Amniotic epithelial cell (primary cell): ENCODE measurements at regions not wholly inside any gene's neighbourhood (a gene's known extent, or its start where the extent isn't known, plus 50 kb on each side); places are given as distances from the start of the nearest gene placed in this dataset.

Source experiments
- DNase-seq: peaks from one replicate; pipeline ENCODE4 v3.0.0-alpha.2; 2010; ENCODE audit warnings: low read depth

DNA sequence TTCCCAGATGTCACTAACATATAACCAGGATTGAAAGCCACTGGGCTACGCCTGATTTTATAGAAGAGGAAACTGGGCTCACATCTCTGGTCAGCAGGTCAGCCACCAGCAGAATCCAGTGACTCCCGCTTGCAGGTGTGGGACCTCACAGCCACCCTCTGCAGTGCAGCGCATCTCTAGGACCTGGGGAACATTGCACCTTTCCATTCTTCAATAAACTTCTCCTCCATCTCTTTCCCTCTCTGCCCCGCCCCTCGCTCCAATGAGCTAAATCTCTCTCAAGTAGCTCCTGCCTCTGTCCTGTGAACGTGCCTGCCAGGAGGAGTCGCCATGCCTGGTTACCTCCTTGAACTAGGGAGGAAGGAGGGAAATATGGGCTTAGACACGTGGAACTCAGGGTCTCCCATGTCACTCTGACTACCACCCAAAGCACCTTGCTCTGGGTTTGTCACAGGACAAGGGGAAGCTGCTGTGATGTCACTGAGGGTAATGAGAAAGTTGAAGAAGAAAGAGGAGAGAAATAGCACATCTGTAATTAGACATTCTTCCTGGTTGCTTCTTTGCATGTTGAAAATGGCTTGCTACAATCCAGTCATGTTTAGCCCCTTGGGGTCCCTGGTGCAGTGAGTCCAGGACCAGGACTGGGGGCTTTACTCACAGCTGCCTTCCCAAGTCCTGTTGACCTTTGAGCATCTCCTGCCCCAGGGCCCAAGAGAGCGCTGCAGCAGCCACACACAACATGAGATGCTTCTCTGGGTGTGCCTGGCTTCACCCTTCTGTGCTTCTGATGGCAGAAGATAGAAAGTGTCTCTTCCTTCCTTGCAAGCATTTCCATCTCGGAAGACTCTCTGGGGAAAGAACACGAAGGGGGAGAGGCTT lies 469.4 kb downstream of the PREX1 start:
- DNase-seq: no peak

DNA sequence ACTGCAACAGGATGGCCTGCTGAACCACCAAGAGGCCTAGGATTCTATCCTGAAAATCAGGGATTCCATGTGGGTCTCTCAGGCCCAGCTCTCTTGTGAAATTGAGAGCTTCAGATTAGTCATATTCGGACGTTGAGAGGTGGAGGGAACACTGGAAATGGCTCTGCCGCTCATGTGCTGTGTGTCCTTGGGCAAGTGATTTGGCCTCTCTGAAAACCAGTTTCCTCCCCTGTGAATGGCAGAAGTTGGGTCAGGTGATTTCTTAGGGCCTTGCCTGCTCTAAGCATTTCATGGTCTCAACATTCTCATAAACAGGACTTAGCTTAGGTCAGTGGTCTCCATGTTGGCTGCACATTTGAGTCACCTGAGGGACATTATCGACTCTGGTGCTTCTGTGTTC lies 470.1 kb downstream of the PREX1 start:
- DNase-seq: no peak

DNA sequence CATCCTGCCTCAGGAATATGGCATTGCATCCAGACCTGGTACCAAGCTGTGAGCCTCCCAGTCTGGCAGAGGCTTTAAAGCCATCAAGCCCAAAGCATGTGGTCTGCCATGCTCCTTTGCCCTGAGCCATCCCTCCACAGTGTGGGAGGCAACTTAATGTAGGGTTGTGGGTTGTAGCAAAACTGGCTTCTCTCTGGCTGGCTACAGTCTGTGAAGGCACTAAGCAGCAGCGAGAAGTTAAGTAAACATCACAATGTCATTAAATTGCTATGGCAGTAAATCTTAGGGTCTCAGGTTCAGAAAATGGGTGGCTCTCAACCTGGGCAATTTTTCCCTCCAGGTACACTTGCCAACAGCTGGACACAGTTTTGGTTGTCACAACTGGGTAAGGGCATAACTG lies 472.9 kb downstream of the PREX1 start:
- no peak for DNase-seq

DNA sequence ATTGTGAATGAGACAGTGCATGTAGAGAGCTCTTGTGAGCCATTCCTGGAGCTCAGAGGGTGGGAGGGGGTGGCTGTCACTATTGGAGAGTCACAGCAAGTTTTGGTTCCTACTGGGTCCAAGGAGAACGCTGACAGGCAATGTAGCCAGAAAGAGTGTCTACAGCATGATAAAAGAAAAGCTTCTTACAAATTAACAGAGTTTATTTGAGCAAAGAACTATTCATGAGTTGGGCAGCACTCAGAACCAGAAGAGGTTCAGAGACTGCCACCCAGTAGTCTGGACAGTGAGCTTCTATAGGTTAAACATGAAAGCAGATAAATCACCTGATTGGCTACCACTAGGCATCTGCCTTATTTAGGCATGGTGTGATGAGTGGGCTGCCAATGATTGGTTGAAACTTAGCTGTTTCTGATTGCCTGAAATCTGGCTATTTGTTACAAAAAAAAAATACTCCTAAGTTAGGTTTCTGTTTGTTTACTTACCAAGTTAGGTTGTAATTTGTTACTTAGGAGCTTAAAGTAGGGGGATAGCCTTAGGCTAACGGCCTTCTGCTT lies 473.4 kb downstream of the PREX1 start:
- no peak for DNase-seq

DNA sequence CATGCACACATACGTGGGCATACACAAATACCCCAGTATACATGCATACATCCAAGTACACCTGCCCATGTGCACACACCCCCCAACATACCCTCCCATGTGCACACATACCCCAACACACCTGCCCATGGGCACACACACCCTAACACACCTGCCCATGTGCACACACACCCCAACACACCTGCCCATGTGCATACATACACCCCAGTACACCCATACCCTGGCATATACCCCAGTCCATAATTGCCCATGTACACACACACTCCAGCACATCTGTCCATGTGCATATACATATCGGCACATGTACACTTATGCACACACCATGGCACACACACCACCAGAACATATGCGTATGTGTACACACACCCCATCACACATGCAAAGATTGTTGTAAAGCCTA lies 475.2 kb downstream of the PREX1 start:
- no peak for DNase-seq

DNA sequence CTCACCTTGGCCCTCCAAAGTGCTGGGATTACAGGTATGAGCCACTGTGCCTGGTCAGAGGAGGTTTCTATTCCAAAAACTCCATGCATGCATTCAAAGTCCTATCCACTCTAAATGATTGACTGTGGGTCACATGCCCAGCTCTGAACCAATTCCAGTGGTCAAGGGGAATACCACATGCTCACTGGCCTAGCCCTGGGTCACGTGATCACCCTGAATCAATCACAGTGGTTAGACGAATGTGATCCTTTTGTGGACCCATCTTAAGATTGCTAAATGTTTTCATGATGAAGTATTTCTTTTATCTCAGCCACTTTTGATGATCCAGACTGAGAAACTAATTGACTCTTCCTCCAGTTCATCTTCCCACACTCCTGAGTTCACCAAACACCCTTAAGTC lies 475.8 kb downstream of the PREX1 start:
- DNase-seq: no peak

DNA sequence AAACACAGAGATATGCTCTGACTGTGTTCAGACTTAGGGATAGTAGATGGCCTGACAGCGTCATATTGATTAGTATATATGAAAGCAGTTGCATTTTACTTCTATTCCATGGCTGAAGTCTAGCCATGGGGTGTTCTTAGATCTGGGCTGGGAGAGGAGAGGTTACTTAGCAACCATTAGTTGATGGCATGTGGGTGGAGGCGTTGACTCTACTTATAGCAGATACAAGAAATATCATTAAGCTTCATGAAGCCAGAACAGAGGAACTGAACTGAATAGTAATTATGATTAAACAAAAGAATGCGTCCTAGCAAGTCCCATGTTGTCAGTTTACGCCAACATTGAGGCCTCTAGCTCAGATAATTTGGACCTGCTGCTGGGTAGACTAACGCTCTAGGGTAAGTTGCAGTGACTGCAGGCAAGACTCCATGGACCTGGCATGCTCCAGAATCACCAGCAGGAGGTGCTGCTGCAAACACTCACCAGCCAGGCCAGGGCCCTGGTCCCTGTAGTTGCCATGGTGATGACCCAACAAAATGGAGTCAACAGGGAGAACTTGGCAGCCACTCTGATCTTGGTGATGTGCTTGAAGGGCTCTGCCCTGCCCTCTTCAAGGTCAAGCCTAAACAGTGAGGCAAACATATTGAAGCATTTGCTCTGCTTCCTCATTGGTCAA lies 477.3 kb downstream of the PREX1 start:
- no peak for DNase-seq

DNA sequence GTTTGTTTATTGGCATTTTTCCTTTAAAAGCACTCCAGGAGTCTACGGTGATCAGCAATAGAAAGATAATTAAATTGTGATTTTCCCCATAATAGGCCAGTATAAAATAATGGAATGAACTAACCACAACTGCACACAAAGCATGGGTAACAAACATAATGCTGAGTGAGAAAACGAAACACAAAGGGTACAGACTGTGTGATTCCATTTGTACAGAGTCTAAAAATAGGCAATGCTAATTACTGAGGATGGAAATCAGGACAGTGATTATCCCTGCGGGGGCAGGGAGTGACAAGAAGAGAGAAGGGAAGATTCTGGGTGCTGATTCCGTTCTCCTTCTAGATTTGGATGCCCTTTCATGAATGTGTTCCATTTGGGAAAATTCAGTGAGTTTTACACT lies 478.1 kb downstream of the PREX1 start:
- no peak for DNase-seq

DNA sequence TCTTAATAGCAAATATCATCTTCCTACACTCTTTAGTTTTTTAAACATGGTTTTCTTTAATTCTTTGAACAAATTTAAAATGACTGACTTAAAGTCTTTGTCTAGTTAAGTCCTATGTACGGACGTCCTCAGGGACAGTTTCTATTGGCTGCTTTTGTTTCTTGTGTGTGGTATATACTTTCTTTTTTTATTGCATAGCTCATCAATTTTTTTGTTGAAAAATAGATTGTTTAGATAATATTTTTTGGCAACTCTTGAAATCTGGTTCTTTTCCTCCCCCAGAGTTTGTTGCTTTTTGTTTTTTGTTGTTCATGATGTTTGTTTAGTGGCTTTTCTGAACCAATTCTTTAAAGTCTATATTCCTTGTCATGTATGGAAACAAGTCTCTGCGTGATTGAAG lies 479.8 kb downstream of the PREX1 start:
- DNase-seq: no peak

DNA sequence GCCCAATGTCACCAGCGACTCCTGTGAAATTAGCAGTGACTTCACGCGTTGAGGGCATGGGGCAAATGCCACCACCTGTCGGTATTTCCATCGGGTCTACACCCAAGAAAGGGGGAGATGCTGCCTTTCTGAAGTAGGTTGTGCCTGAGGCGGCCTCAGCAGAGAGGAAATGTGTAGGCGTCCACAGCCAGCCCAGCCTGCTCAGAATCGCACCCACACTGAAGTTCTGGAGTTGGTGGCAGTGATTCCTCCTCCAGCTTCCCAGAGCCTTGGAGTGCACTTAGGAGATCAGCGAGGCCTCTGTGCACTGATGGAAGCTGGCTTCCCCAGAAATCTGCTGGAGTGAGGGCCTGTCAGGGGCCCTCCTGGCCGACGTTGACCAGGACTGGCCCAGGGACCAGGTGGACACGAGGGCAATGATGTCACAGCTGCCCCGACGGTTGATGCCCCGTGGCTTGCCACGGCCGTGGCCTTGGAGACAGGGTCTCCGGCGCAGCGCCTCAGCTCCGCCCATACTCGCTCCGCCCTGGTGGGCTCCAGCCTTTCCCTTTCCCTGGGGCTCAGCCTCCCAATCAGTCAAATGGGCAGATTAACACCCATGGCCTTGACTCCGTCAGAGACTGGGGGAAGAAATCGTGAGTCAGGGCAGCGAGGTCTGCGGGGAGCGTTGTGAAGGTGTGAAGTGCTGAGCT lies 484.8 kb downstream of the PREX1 start:
- no peak for DNase-seq

DNA sequence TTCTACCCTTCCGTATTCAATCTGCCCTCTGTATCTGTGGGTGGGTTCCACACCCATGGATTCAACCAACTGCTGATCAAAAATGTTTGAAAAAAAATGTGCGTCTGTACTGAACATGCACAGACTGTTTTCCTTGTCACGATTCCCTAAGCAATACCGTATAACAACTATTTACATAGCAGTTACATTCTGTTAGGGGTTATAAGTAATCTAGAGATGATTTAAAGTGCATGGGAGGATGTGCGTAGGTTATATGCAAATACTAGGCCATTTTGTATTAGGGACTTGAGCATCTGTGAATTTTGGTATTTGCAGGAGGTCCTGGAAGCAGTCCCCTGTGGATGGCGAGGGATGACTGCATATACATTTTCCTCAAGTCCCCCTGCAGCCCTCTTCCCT lies 486.9 kb downstream of the PREX1 start:
- DNase-seq: no peak

DNA sequence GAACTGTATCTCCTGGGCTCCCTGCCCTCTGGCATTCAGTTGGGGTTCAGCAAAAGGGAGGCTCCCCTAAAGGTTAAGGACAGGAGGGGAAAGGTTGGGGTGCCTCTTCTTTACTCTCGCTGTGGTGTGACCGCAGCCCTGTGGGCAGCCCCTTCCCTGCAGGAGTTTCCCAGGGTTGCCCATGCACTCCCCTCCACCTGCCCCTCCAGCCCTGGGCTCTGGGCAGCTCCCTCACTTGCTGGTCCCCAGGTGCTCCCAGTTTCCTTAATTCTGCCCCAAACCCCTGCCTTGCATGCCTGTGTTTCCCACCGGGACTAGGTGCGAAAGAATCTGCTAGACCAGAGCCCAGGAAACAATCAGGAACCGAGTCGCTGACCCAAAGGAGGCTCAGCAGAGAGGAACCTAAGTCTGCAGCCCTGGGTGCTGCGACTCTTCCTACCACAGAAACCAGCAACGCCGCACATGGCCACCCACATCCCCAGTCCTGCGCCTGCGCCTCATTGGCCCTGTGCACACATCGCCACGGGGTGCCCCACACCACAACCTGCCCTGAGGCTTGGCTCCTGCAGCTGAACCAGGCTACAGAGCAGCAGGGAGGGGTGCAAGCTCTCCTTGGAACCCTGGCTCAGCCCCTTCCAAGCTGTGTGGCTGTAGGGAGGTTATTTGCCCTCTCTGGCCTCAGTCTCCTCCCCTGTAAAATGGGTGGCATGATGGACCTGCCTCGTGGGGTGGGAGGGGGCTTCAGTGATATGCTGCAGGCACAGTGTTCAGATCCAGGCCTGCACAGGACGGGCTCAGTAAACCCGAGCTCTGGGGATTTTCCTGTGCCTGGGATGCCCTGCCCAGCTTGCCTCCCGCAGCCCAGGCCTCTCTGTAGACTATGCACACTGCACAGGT lies 487.6 kb downstream of the PREX1 start:
- no peak for DNase-seq

DNA sequence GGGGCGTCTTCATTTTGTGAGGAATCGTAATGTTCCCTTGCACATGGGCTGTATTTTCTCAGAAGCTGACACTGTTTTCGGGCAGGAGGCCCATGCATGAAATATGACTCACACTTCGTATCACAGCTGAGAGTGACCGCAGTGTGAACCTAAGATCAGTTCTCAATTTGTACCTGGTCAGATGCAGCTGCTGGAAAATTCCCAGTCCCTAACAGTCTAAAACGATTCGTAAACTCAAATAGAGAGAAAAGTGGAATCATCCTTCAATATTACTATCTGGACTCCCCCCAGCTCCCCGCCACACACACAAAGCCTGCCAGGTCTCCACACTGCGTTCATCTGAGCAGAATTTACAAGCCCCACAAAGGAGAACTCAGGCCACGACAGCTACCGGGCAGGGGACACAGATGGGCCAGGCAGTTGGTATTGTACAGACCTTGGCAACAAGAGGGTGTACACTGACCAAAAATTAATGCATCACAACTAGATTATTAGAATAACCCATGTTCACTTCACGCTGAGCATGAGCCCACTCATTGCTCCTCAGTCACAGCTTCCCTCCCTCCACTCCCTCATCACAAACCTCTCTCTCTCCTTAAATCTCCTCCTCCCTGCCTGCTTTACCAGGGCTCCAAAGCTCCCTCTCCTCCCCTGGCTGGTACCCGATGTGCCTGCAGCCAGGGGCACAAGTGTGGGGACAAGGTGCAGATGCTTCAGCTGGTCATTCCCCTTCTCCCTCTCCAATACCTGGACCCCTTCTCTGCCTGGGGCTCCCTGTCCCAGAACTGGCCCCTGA lies 488.4 kb downstream of the PREX1 start:
- DNase-seq: peak; percentile 70

DNA sequence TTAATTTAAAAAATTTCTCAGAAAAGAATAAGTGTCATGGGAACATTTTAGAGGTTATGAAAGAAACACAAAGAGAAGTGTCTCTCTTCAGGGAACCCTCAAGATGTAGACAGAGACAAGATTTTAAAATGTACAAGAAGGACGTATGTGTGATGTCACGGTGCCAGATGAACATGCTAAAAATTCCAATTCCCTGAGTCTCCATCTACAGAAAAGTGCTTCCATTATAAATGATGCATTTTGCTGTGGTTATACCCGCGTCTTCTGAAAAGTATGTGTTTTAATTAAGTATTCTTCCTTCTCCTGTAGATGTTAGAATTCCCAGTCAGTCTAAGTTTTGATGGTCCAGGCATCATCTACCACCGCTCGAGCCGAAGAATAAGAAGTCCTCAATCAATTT lies 489.1 kb downstream of the PREX1 start:
- peak; percentile 68 for DNase-seq

DNA sequence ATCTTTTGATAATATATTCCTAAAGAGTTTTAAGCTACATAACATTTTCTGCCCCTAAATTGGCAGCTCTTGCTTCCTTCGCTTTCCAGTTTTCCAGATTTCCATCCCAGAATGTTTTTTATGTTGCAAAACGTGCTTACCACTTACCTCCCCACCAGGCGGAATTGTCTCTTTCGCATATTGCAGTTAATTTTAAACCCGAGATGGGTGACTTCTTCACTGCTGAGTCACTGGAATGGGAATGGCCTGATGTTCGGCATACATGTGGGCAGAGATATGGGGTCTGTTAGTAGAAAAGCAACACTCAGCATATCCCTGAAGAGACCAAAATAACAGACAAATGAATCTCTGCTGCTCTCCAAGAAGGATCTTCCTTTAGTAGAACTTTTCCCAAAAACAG lies 491.2 kb downstream of the PREX1 start:
- DNase-seq: peak; percentile 19

DNA sequence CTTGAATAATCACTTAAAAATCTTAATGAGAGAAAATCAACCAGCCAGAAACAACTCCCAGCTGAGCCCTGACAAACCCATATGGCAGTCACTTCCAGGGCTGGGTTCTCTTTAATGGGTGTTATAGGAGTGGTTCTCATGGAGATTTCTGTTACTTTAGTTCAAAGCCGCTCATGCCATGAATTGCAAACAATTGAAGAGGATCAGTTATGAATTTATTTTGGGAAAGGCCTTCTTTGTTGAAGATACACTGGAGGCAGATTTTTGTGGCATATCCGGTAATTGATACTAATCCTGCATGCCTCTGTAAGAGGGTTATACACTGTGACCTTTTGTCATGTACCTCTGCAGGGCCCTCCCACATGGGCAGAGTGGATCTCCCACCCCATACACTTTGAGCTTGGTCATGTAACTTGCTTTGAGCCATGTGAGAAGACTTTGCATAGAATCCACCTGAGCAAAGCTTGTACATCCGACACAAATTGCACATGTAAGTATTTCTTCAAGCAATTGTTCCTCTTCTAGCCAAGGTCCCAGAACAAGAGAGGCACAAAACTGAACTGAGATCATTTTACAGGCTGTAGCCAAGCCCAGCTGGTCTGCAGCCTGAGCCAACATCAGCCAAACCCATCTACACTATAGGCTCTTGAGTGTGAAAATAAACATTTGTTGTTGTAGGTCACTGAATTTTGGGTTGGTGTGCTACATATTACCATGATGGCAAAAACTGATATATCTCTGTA lies 492.3 kb downstream of the PREX1 start:
- DNase-seq: no peak

DNA sequence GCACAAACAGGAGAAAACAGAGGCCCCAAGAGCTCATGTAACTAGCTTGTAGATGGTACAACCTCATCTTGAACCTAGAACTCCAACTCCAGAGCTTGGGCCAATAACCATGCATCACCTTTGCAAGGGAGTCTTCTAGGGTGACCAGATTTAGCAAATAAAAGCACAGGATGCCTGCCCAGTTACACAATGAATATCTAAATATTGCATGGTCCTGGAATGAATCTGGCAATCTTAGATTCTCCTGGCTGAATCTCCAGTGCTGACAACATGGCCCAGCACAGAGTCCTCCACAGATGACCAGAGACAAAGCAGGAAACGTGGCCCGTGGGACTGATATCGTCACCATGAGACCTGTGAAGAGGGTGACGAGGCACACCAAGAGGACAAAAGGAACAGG lies 494.1 kb downstream of the PREX1 start:
- no peak for DNase-seq

DNA sequence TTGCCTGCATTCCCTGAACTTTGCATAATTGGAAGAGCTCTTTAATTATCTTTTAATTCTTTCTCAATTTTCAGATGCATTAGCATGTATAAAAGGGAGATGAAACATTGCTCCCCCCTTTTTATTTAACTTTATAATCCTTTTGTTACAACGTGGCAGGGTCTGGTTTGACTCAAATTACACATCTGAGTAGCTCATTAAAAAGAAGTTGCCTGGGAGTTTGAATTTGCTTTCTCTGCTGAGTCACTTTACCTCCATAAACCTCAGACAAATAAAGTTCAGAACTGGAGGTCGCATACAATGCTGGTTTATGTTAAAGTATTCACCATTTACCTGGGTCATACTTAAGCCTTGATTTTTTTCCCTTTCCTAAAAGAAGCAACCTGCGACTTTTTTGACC lies 495.2 kb downstream of the PREX1 start:
- DNase-seq: no peak

DNA sequence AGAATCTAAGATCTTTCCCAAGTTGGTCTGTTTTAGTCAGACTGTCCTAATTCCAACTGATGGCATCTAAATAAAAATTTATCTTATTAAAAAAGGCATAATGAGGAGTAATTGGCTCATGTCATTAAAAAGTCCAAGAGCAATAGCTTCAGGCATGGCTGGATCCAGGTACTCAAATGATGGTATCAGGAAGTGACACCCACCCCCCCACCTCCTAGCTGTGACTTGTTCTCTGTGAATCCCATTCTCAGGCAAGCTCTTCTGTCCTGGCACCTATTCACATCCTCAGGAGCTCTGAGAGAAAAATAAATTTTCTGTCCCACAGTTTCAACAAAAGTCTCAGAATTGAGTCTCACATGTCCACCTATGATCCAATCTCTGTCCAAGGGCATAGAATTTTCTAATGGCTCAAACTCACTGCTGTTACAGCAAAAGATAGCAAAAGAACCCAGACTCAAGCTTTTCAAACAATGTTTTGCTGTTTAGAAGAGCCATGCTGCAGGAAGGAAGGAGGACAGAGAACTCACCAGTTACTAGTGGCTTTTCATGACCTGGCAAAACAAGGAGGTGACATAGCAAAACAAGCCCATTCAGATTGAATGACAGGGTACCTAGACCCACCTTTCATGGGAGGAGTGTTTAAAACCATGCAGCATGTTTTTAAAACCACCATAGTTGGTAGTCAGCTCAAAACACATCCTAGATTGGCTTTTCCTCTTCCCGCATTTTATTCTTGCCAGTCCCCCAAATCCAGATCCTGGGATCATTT lies 496.1 kb downstream of the PREX1 start:
- DNase-seq: no peak
